ENCODE measurements at regions not wholly inside any gene's neighbourhood (a gene's known extent, or its start where the extent isn't known, plus 50 kb on each side); places are given as distances from the start of the nearest gene placed in this dataset.

- H3K27me3 Mint-ChIP-seq (ENCODE audit: low read depth), result no peaks in the 10 kb centered on the region
- no peak overlapping the region for H3K23ac ChIP-seq (ENCODE audit: insufficient read length, low read depth, low read length)
- H3K4me1 ChIP-seq (ENCODE audit: insufficient read depth, low read length), result no peaks in the 10 kb centered on the region
- no peak overlapping the region for H3K4me3 Mint-ChIP-seq
- no peak overlapping the region for H3K14ac ChIP-seq (ENCODE audit: insufficient read depth, low read length)
- no peak overlapping the region for H2BK15ac ChIP-seq (ENCODE audit: low read depth, low read length)
- H3K56ac ChIP-seq (ENCODE audit: insufficient read length, low read depth, low read length), result no peak overlapping the region
- no peak overlapping the region for H4K8ac ChIP-seq (replicated peaks; ENCODE audit: insufficient read length, low read depth, low read length)
- H3K27ac Mint-ChIP-seq, result no peak overlapping the region
- H4K91ac ChIP-seq (ENCODE audit: insufficient read length, low read depth, low read length), result no peak overlapping the region
- no peak for DNase-seq
- H3K79me2 ChIP-seq (ENCODE audit: insufficient read depth, low read length), result no peaks in the 10 kb centered on the region
- no peak overlapping the region for H3K27ac ChIP-seq (ENCODE audit: insufficient read length, low read depth, low read length)
- no peaks in the 10 kb centered on the region for H3K27me3 ChIP-seq (ENCODE audit: insufficient read depth, low read length)
- H2BK20ac ChIP-seq (ENCODE audit: low read depth, low read length, poor library complexity, severe bottlenecking), result no peak overlapping the region
- H2BK5ac ChIP-seq (ENCODE audit: insufficient read length, low read length), result no peak overlapping the region
- no peaks in the 10 kb centered on the region for H3K23me2 ChIP-seq (ENCODE audit: insufficient read length, low read depth, low read length, poor library complexity, severe bottlenecking)
- no CpG with 5 or more reads among the region's 2 CpGs for WGBS (ENCODE audit: extremely low coverage, insufficient read length, low lambda C conversion rate)
- no peaks in the 10 kb centered on the region; a peak in 1 of 4 replicates for H3K4me1 Mint-ChIP-seq
- H3K4ac ChIP-seq (ENCODE audit: low read depth, low read length), result no peak overlapping the region
- H4K5ac ChIP-seq (ENCODE audit: insufficient read length, low read depth, low read length), result no peak overlapping the region
- H2AFZ ChIP-seq (ENCODE audit: low read length), result no peak overlapping the region
- no peaks in the 10 kb centered on the region for H3K36me3 Mint-ChIP-seq (ENCODE audit: insufficient read depth in 1 of 3, low read depth in 3 of 3)
- no peak overlapping the region for H3K18ac ChIP-seq (ENCODE audit: insufficient read length, low read depth, low read length)
- no peaks in the 10 kb centered on the region for H4K20me1 ChIP-seq (ENCODE audit: control insufficient read depth, insufficient read depth, insufficient read length)
- no peak overlapping the region for H2AK5ac ChIP-seq (ENCODE audit: insufficient read length, low read length)
- no peaks in the 10 kb centered on the region for H3K9me3 ChIP-seq (ENCODE audit: control insufficient read depth, low read depth, low read length)
- no peak overlapping the region for H3K9ac ChIP-seq (ENCODE audit: extremely low read depth, insufficient read length, low read length)
- H2BK12ac ChIP-seq (ENCODE audit: insufficient read length, low read depth, low read length), result no peak overlapping the region
- no peaks in the 10 kb centered on the region for H3K9me3 Mint-ChIP-seq
- H3T11ph ChIP-seq (ENCODE audit: low read length), result no peak overlapping the region
- no peak overlapping the region for H2BK120ac ChIP-seq (ENCODE audit: low read depth, low read length, poor library complexity, severe bottlenecking)
- no peak overlapping the region for H3K4me2 ChIP-seq (ENCODE audit: insufficient read depth, insufficient read length, low read length)
- no peaks in the 10 kb centered on the region for H3K79me1 ChIP-seq (ENCODE audit: insufficient read depth, low read depth, low read length, poor library complexity, severe bottlenecking)
- TF ChIP-seq, protein P1, sequence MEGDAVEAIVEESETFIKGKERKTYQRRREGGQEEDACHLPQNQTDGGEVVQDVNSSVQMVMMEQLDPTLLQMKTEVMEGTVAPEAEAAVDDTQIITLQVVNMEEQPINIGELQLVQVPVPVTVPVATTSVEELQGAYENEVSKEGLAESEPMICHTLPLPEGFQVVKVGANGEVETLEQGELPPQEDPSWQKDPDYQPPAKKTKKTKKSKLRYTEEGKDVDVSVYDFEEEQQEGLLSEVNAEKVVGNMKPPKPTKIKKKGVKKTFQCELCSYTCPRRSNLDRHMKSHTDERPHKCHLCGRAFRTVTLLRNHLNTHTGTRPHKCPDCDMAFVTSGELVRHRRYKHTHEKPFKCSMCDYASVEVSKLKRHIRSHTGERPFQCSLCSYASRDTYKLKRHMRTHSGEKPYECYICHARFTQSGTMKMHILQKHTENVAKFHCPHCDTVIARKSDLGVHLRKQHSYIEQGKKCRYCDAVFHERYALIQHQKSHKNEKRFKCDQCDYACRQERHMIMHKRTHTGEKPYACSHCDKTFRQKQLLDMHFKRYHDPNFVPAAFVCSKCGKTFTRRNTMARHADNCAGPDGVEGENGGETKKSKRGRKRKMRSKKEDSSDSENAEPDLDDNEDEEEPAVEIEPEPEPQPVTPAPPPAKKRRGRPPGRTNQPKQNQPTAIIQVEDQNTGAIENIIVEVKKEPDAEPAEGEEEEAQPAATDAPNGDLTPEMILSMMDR (conservative IDR thresholded peaks at IDR 0.05), result no peak
Observed at GRCh38 chr3:145854499-145854898, 306.5 kb downstream of the PLOD2 start.

Data from H9 (cell line).